CD4-positive, alpha-beta T cell treated with Interleukin-15 for 4 hours (primary cell): ENCODE measurements at regions not wholly inside any gene's neighbourhood (a gene's known extent, or its start where the extent isn't known, plus 50 kb on each side); places are given as distances from the start of the nearest gene placed in this dataset.
"Not testable (repeated sequence)": the region's sequence is repeated elsewhere in the genome, so short reads cannot be mapped to it uniquely, and the experiment has no call there.

Experiments used
- DNase-seq: peaks from one replicate; pipeline ENCODE4 v3.0.0-alpha.2; 2020; ENCODE audit warnings: low spot score

GRCh38 chr18:4762330-4762729 is 307.2 kb upstream of the DLGAP1 start:
- DNase-seq, result no peak

- DNase-seq, result no peak
Measured at GRCh38 chr18:4758980-4759379, 303.9 kb upstream of the DLGAP1 start.

GRCh38 chr18:4755848-4756247 is 300.7 kb upstream of the DLGAP1 start:
- no peak for DNase-seq

GRCh38 chr18:4753151-4753550 is 298.0 kb upstream of the DLGAP1 start:
- not testable (repeated sequence) for DNase-seq

GRCh38 chr18:4751523-4751922 is 296.4 kb upstream of the DLGAP1 start:
- DNase-seq, result no peak

GRCh38 chr18:4750393-4751346 is 295.6 kb upstream of the DLGAP1 start:
- DNase-seq, result no peak

GRCh38 chr18:4748975-4749374 is 293.9 kb upstream of the DLGAP1 start:
- DNase-seq, result no peak

- no peak for DNase-seq
Measured at GRCh38 chr18:4734903-4735302, 279.8 kb upstream of the DLGAP1 start.

GRCh38 chr18:4734021-4734420 is 278.9 kb upstream of the DLGAP1 start:
- DNase-seq, result no peak

- DNase-seq, result no peak
Measured at GRCh38 chr18:4721545-4721944, 266.4 kb upstream of the DLGAP1 start.

GRCh38 chr18:4720518-4720917 is 265.4 kb upstream of the DLGAP1 start:
- DNase-seq, result no peak

- DNase-seq, result no peak
Measured at GRCh38 chr18:4705894-4706293, 250.8 kb upstream of the DLGAP1 start.

- DNase-seq, result no peak
Measured at GRCh38 chr18:4704781-4705180, 249.7 kb upstream of the DLGAP1 start.

- no peak for DNase-seq
Measured at GRCh38 chr18:4691836-4692235, 236.7 kb upstream of the DLGAP1 start.

GRCh38 chr18:4678685-4679084 is 223.6 kb upstream of the DLGAP1 start:
- not testable (repeated sequence) for DNase-seq

- no peak for DNase-seq
Measured at GRCh38 chr18:4677006-4677405, 221.9 kb upstream of the DLGAP1 start.

GRCh38 chr18:4672162-4672561 is 217.1 kb upstream of the DLGAP1 start:
- no peak for DNase-seq

GRCh38 chr18:4658804-4659203 is 203.7 kb upstream of the DLGAP1 start:
- DNase-seq, result no peak

- DNase-seq, result no peak
Measured at GRCh38 chr18:4653418-4653817, 198.3 kb upstream of the DLGAP1 start.

- DNase-seq, result no peak
Measured at GRCh38 chr18:4641771-4642368, 186.8 kb upstream of the DLGAP1 start.

- no peak for DNase-seq
Measured at GRCh38 chr18:4640349-4641012, 185.4 kb upstream of the DLGAP1 start.

- no peak for DNase-seq
Measured at GRCh38 chr18:4639628-4640310, 184.7 kb upstream of the DLGAP1 start.
